ENCODE measurements at regions not wholly inside any gene's neighbourhood (a gene's known extent, or its start where the extent isn't known, plus 50 kb on each side); places are given as distances from the start of the nearest gene placed in this dataset.

GRCh38 chr11:91854780-91855179 lies 369.8 kb upstream of the FAT3 start:
- H3K9me3 ChIP-seq (ENCODE audit: insufficient read depth, low read depth, low read length), result no peaks in the 10 kb centered on the region
- H3K36me3 ChIP-seq (ENCODE audit: insufficient read depth, low read depth, low read length), result no peaks in the 10 kb centered on the region
- H3K27me3 ChIP-seq (ENCODE audit: insufficient read depth, low read length), result no peaks in the 10 kb centered on the region
- H3K9ac ChIP-seq (ENCODE audit: low read depth, low read length), result no peak overlapping the region
- peaks cover 9% of the 10 kb centered on the region; the same call in 1 of the 2 replicates for H3K4me1 ChIP-seq (ENCODE audit: insufficient read depth, low read length)
- no peak overlapping the region for H3K27ac ChIP-seq (ENCODE audit: low read length)
- no peak overlapping the region for H3K4me3 ChIP-seq (ENCODE audit: low read length)

GRCh38 chr11:91854171-91854570 lies 370.4 kb upstream of the FAT3 start:
- Histone ChIP-seq H3K27ac (ENCODE audit: low read length) (no peak overlapping the region), H3K4me3 (ENCODE audit: low read length) (no peak overlapping the region), H3K27me3 (ENCODE audit: insufficient read depth, low read length) (no peaks in the 10 kb centered on the region), H3K9ac (ENCODE audit: low read depth, low read length) (no peak overlapping the region), H3K36me3 (ENCODE audit: insufficient read depth, low read depth, low read length) (no peaks in the 10 kb centered on the region), H3K9me3 (ENCODE audit: insufficient read depth, low read depth, low read length) (no peaks in the 10 kb centered on the region), H3K4me1 (ENCODE audit: insufficient read depth, low read length) (peaks cover 9% of the 10 kb centered on the region; the same call in 1 of the 2 replicates)

GRCh38 chr11:91851908-91852307 lies 372.7 kb upstream of the FAT3 start:
- no peaks in the 10 kb centered on the region for H3K36me3 ChIP-seq (ENCODE audit: insufficient read depth, low read depth, low read length)
- peaks cover 9% of the 10 kb centered on the region; the same call in 1 of the 2 replicates for H3K4me1 ChIP-seq (ENCODE audit: insufficient read depth, low read length)
- no peak overlapping the region for H3K9ac ChIP-seq (ENCODE audit: low read depth, low read length)
- no peaks in the 10 kb centered on the region for H3K9me3 ChIP-seq (ENCODE audit: insufficient read depth, low read depth, low read length)
- H3K4me3 ChIP-seq (ENCODE audit: low read length), result no peak overlapping the region
- no peaks in the 10 kb centered on the region for H3K27me3 ChIP-seq (ENCODE audit: insufficient read depth, low read length)
- no peak overlapping the region for H3K27ac ChIP-seq (ENCODE audit: low read length)

GRCh38 chr11:91850533-91851275 lies 373.9 kb upstream of the FAT3 start:
- H3K9ac ChIP-seq (ENCODE audit: low read depth, low read length), result no peak overlapping the region
- H3K36me3 ChIP-seq (ENCODE audit: insufficient read depth, low read depth, low read length), result no peaks in the 10 kb centered on the region
- no peak overlapping the region for H3K4me3 ChIP-seq (ENCODE audit: low read length)
- H3K27me3 ChIP-seq (ENCODE audit: insufficient read depth, low read length), result no peaks in the 10 kb centered on the region
- no peaks in the 10 kb centered on the region for H3K9me3 ChIP-seq (ENCODE audit: insufficient read depth, low read depth, low read length)
- peaks cover 9% of the 10 kb centered on the region; the same call in 1 of the 2 replicates for H3K4me1 ChIP-seq (ENCODE audit: insufficient read depth, low read length)
- no peak overlapping the region for H3K27ac ChIP-seq (ENCODE audit: low read length)

GRCh38 chr11:91850021-91850420 lies 374.6 kb upstream of the FAT3 start:
- Histone ChIP-seq H3K27ac (ENCODE audit: low read length) (no peak overlapping the region), H3K27me3 (ENCODE audit: insufficient read depth, low read length) (no peaks in the 10 kb centered on the region), H3K4me1 (ENCODE audit: insufficient read depth, low read length) (peaks cover 9% of the 10 kb centered on the region; the same call in 1 of the 2 replicates), H3K9ac (ENCODE audit: low read depth, low read length) (no peak overlapping the region), H3K36me3 (ENCODE audit: insufficient read depth, low read depth, low read length) (no peaks in the 10 kb centered on the region), H3K9me3 (ENCODE audit: insufficient read depth, low read depth, low read length) (no peaks in the 10 kb centered on the region), H3K4me3 (ENCODE audit: low read length) (no peak overlapping the region)

GRCh38 chr11:91846649-91847048 lies 378.0 kb upstream of the FAT3 start:
- Histone ChIP-seq H3K4me1 (ENCODE audit: insufficient read depth, low read length) (peaks cover 9% of the 10 kb centered on the region; the same call in 1 of the 2 replicates), H3K4me3 (ENCODE audit: low read length) (no peak overlapping the region), H3K9ac (ENCODE audit: low read depth, low read length) (no peak overlapping the region), H3K27ac (ENCODE audit: low read length) (no peak overlapping the region), H3K9me3 (ENCODE audit: insufficient read depth, low read depth, low read length) (no peaks in the 10 kb centered on the region), H3K27me3 (ENCODE audit: insufficient read depth, low read length) (no peaks in the 10 kb centered on the region), H3K36me3 (ENCODE audit: insufficient read depth, low read depth, low read length) (no peaks in the 10 kb centered on the region)

GRCh38 chr11:91846002-91846401 lies 378.6 kb upstream of the FAT3 start:
- H3K27ac ChIP-seq (ENCODE audit: low read length), result no peak overlapping the region
- no peaks in the 10 kb centered on the region for H3K36me3 ChIP-seq (ENCODE audit: insufficient read depth, low read depth, low read length)
- H3K4me3 ChIP-seq (ENCODE audit: low read length), result no peak overlapping the region
- no peaks in the 10 kb centered on the region for H3K27me3 ChIP-seq (ENCODE audit: insufficient read depth, low read length)
- no peaks in the 10 kb centered on the region for H3K9me3 ChIP-seq (ENCODE audit: insufficient read depth, low read depth, low read length)
- H3K9ac ChIP-seq (ENCODE audit: low read depth, low read length), result no peak overlapping the region
- peaks cover 9% of the 10 kb centered on the region; the same call in 1 of the 2 replicates for H3K4me1 ChIP-seq (ENCODE audit: insufficient read depth, low read length)

GRCh38 chr11:91840640-91841240 lies 383.9 kb upstream of the FAT3 start:
- Histone ChIP-seq H3K27ac (ENCODE audit: low read length) (no peak overlapping the region), H3K36me3 (ENCODE audit: insufficient read depth, low read depth, low read length) (no peaks in the 10 kb centered on the region), H3K4me1 (ENCODE audit: insufficient read depth, low read length) (no peaks in the 10 kb centered on the region), H3K27me3 (ENCODE audit: insufficient read depth, low read length) (no peaks in the 10 kb centered on the region), H3K9me3 (ENCODE audit: insufficient read depth, low read depth, low read length) (no peaks in the 10 kb centered on the region), H3K9ac (ENCODE audit: low read depth, low read length) (no peak overlapping the region), H3K4me3 (ENCODE audit: low read length) (no peak overlapping the region)

GRCh38 chr11:91837411-91838330 lies 386.9 kb upstream of the FAT3 start:
- H3K27me3 ChIP-seq (ENCODE audit: insufficient read depth, low read length), result no peaks in the 10 kb centered on the region

GRCh38 chr11:91835051-91835560 lies 389.5 kb upstream of the FAT3 start:
- H3K27me3 ChIP-seq (ENCODE audit: insufficient read depth, low read length), result no peaks in the 10 kb centered on the region
- no peak overlapping the region for H3K4me3 ChIP-seq (ENCODE audit: low read length)
- peaks cover 10% of the 10 kb centered on the region for H3K9me3 ChIP-seq (ENCODE audit: insufficient read depth, low read depth, low read length)
- no peaks in the 10 kb centered on the region for H3K36me3 ChIP-seq (ENCODE audit: insufficient read depth, low read depth, low read length)
- H3K27ac ChIP-seq (ENCODE audit: low read length), result no peak overlapping the region
- no peaks in the 10 kb centered on the region for H3K4me1 ChIP-seq (ENCODE audit: insufficient read depth, low read length)
- no peak overlapping the region for H3K9ac ChIP-seq (ENCODE audit: low read depth, low read length)

More at GRCh38 chr11:91837411-91838330, 386.9 kb upstream of the FAT3 start:
- no peak overlapping the region for H3K4me3 ChIP-seq (ENCODE audit: low read length)
- H3K4me1 ChIP-seq (ENCODE audit: insufficient read depth, low read length), result no peaks in the 10 kb centered on the region
- no peaks in the 10 kb centered on the region for H3K36me3 ChIP-seq (ENCODE audit: insufficient read depth, low read depth, low read length)
- no peak overlapping the region for H3K9ac ChIP-seq (ENCODE audit: low read depth, low read length)
- no peak overlapping the region for H3K27ac ChIP-seq (ENCODE audit: low read length)
- H3K9me3 ChIP-seq (ENCODE audit: insufficient read depth, low read depth, low read length), result no peaks in the 10 kb centered on the region

- Histone ChIP-seq H3K9ac (ENCODE audit: low read depth, low read length) (no peak overlapping the region), H3K27ac (ENCODE audit: low read length) (no peak overlapping the region), H3K4me1 (ENCODE audit: insufficient read depth, low read length) (no peaks in the 10 kb centered on the region), H3K9me3 (ENCODE audit: insufficient read depth, low read depth, low read length) (peaks cover 10% of the 10 kb centered on the region), H3K36me3 (ENCODE audit: insufficient read depth, low read depth, low read length) (no peaks in the 10 kb centered on the region), H3K27me3 (ENCODE audit: insufficient read depth, low read length) (no peaks in the 10 kb centered on the region), H3K4me3 (ENCODE audit: low read length) (no peak overlapping the region)
Measured at GRCh38 chr11:91828901-91829300, 395.7 kb upstream of the FAT3 start.

Measured in iPS-20b (cell line).